ENCODE measurements at regions not wholly inside any gene's neighbourhood (a gene's known extent, or its start where the extent isn't known, plus 50 kb on each side); places are given as distances from the start of the nearest gene placed in this dataset.

GRCh38 chr9:90012949-90013348, 408.1 kb downstream of the GADD45G start:
- no peak for TF ChIP-seq ETV6 (conservative IDR thresholded peaks at IDR 0.05 in 1 of 2, IDR thresholded peaks at IDR 0.05 in 1 of 2; ENCODE audit: borderline replicate concordance in 1 of 2, low read depth in 1 of 2)
- no peak for TF ChIP-seq IRF3 (IDR thresholded peaks at IDR 0.05)
- TF ChIP-seq POLR2A (IDR thresholded peaks at IDR 0.05; ENCODE audit: low read depth, low read length): no peak
- no peak for TF ChIP-seq PAX8 (IDR thresholded peaks at IDR 0.05)
